ENCODE measurements at regions not wholly inside any gene's neighbourhood (a gene's known extent, or its start where the extent isn't known, plus 50 kb on each side); places are given as distances from the start of the nearest gene placed in this dataset.

DNA sequence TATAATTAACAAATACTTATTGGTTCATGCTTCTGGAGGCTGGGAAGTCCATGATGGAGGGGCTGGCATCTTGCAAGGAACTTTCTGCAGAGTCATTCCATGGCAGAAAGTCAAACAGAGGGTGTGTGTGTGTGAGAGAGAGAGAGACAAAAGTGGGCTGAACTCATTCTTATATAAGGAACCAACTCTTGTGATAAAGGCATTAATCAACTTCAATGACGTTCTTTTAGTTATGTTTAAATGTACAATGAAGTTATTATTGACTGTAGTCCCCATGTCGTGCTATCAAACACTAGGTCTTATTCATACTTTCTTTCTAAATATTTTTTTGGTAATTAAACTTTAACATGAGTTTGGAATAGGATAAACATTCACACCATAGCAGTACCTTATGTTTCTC lies 1408.8 kb downstream of the STIM2 start:
- H3K27me3 ChIP-seq (ENCODE audit: insufficient read depth), result no peaks in the 10 kb centered on the region
- H4K20me1 ChIP-seq (ENCODE audit: insufficient read depth), result no peaks in the 10 kb centered on the region
- ChIA-PET CTCF (no interaction called here), POLR2A (no interaction called here)
- whole genome bisulfite sequencing (ENCODE audit: low lambda C conversion rate), result 48% methylated on average over 2 of the region's 2 CpGs
- H3K4me3 ChIP-seq (ENCODE audit: low read depth in 2 of 2, low read length in 1 of 2), result no peak overlapping the region
- no peaks in the 10 kb centered on the region for H3K9me2 ChIP-seq
- no peaks in the 10 kb centered on the region for H3K9me3 ChIP-seq
- peak overlapping the region; percentile 71 for H2AFZ ChIP-seq (ENCODE audit: low read depth)
- H3F3A ChIP-seq (replicated peaks; ENCODE audit: insufficient read depth), result no peaks in the 10 kb centered on the region
- TF ChIP-seq FOSL2 (IDR thresholded peaks at IDR 0.05; ENCODE audit: borderline replicate concordance, low read depth) (no peak), MXI1 (IDR thresholded peaks at IDR 0.05; ENCODE audit: low read depth, low read length) (no peak), IRF3 (IDR thresholded peaks at IDR 0.05; ENCODE audit: low read depth, low read length) (no peak), RAD21 (IDR thresholded peaks at IDR 0.05; ENCODE audit: low read length) (no peak), RXRA (IDR thresholded peaks at IDR 0.05; ENCODE audit: borderline replicate concordance, low read depth) (no peak), YY1 (IDR thresholded peaks at IDR 0.05; ENCODE audit: low read depth) (no peak), NFIC (IDR thresholded peaks at IDR 0.05; ENCODE audit: borderline replicate concordance) (no peak), MEF2A (IDR thresholded peaks at IDR 0.05; ENCODE audit: borderline replicate concordance, low read depth) (no peak), TEAD4 (IDR thresholded peaks at IDR 0.05; ENCODE audit: borderline replicate concordance, insufficient read depth) (no peak), GABPA (IDR thresholded peaks at IDR 0.05; ENCODE audit: low read depth) (no peak), USF1 (IDR thresholded peaks at IDR 0.05; ENCODE audit: borderline replicate concordance, low read depth) (no peak), FOXJ3 (CRISPR knock-in tag; IDR thresholded peaks at IDR 0.05) (no peak), TCF12 (IDR thresholded peaks at IDR 0.05) (no peak), TAF1 (IDR thresholded peaks at IDR 0.05; ENCODE audit: borderline replicate concordance, low read depth, low read length) (no peak)
- TF ChIP-seq, protein P1, sequence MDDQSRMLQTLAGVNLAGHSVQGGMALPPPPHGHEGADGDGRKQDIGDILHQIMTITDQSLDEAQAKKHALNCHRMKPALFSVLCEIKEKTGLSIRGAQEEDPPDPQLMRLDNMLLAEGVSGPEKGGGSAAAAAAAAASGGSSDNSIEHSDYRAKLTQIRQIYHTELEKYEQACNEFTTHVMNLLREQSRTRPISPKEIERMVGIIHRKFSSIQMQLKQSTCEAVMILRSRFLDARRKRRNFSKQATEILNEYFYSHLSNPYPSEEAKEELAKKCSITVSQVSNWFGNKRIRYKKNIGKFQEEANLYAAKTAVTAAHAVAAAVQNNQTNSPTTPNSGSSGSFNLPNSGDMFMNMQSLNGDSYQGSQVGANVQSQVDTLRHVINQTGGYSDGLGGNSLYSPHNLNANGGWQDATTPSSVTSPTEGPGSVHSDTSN (IDR thresholded peaks at IDR 0.05), result no peak
- TF ChIP-seq, protein P2, sequence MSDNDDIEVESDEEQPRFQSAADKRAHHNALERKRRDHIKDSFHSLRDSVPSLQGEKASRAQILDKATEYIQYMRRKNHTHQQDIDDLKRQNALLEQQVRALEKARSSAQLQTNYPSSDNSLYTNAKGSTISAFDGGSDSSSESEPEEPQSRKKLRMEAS (IDR thresholded peaks at IDR 0.05; ENCODE audit: low read depth), result no peak
- no peak overlapping the region for H3K27ac ChIP-seq (ENCODE audit: low read depth in 2 of 2, low read length in 1 of 2)
- no peak overlapping the region for H3K9ac ChIP-seq
- H3K36me3 ChIP-seq (replicated peaks in 1 of 2; ENCODE audit: control insufficient read depth in 1 of 2, insufficient read depth in 2 of 2, low read length in 1 of 2), result no peaks in the 10 kb centered on the region
- DNase-seq, result no peak
- H3K4me1 ChIP-seq (ENCODE audit: control insufficient read depth in 1 of 2, insufficient read depth in 2 of 2, low read depth in 1 of 2, low read length in 1 of 2), result no peaks in the 10 kb centered on the region
- H3K79me2 ChIP-seq (ENCODE audit: insufficient read depth), result no peaks in the 10 kb centered on the region
- H3K4me2 ChIP-seq, result no peak overlapping the region

DNA sequence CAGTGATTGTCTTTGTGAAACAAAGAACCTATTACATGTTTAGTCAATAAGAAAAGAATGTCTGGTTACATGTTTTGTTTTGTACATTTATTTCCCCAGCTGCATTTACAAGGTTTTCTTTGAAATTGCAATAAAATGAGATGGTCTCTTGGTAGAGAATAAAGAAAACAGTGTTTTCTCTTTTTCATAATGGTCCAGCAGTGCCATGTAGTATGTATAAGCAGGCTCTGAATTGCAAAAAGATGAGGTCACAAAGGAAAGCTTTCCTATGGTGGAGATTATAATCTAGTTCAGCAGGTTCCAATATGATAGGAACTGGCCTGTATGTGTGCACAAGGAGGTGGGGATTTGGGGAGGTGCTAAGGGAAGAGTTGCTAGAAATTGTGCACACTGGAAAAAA lies 1417.3 kb downstream of the STIM2 start:
- ChIA-PET CTCF (no interaction called here), POLR2A (no interaction called here)
- no peaks in the 10 kb centered on the region for H3K9me2 ChIP-seq
- H3K27me3 ChIP-seq (ENCODE audit: insufficient read depth), result no peaks in the 10 kb centered on the region
- no peaks in the 10 kb centered on the region for H3K79me2 ChIP-seq (ENCODE audit: insufficient read depth)
- H4K20me1 ChIP-seq (ENCODE audit: insufficient read depth), result no peaks in the 10 kb centered on the region
- H2AFZ ChIP-seq (ENCODE audit: low read depth), result peak overlapping the region; percentile 47; the same call in 1 of the 2 replicates
- 0 out of 2 replicates have a peak overlapping the region, but pooled peaks have one; percentile 33 for H3K4me2 ChIP-seq
- peaks cover 0 to 11% of the 10 kb centered on the region in 2 experiments; a peak in 1 of 4 replicates for H3K4me1 ChIP-seq (ENCODE audit: control insufficient read depth in 1 of 2, insufficient read depth in 2 of 2, low read depth in 1 of 2, low read length in 1 of 2)
- DNase-seq, result no peak
- TF ChIP-seq SMC3 (IDR thresholded peaks at IDR 0.05; ENCODE audit: low read depth, low read length) (no peak), TCF12 (IDR thresholded peaks at IDR 0.05) (no peak), MEF2A (IDR thresholded peaks at IDR 0.05; ENCODE audit: borderline replicate concordance, low read depth) (no peak), IRF3 (IDR thresholded peaks at IDR 0.05; ENCODE audit: low read depth, low read length) (no peak)
- TF ChIP-seq, protein P3, sequence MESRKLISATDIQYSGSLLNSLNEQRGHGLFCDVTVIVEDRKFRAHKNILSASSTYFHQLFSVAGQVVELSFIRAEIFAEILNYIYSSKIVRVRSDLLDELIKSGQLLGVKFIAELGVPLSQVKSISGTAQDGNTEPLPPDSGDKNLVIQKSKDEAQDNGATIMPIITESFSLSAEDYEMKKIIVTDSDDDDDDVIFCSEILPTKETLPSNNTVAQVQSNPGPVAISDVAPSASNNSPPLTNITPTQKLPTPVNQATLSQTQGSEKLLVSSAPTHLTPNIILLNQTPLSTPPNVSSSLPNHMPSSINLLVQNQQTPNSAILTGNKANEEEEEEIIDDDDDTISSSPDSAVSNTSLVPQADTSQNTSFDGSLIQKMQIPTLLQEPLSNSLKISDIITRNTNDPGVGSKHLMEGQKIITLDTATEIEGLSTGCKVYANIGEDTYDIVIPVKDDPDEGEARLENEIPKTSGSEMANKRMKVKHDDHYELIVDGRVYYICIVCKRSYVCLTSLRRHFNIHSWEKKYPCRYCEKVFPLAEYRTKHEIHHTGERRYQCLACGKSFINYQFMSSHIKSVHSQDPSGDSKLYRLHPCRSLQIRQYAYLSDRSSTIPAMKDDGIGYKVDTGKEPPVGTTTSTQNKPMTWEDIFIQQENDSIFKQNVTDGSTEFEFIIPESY (IDR thresholded peaks at IDR 0.05; ENCODE audit: borderline replicate concordance, low read depth), result no peak
- H3F3A ChIP-seq (replicated peaks; ENCODE audit: insufficient read depth), result peaks cover 5% of the 10 kb centered on the region
- peak overlapping the region; percentile 17; the same call in 1 of the 2 replicates for H3K9ac ChIP-seq
- no peaks in the 10 kb centered on the region for H3K36me3 ChIP-seq (replicated peaks in 1 of 2; ENCODE audit: control insufficient read depth in 1 of 2, insufficient read depth in 2 of 2, low read length in 1 of 2)
- peak overlapping the region in 1 of 2 experiments; percentile 20; a peak in 1 of 4 replicates for H3K27ac ChIP-seq (ENCODE audit: low read depth in 2 of 2, low read length in 1 of 2)
- no peak overlapping the region for H3K4me3 ChIP-seq (ENCODE audit: low read depth in 2 of 2, low read length in 1 of 2)
- no peaks in the 10 kb centered on the region for H3K9me3 ChIP-seq

All from SK-N-SH (cell line).